Hepatocyte (in vitro differentiated cells): ENCODE measurements at regions not wholly inside any gene's neighbourhood (a gene's known extent, or its start where the extent isn't known, plus 50 kb on each side); places are given as distances from the start of the nearest gene placed in this dataset.

Experiments used
- DNase-seq: peaks from one replicate; pipeline ENCODE4 v3.0.0-alpha.2; 2016; ENCODE audit warnings: low spot score
- H2AFZ ChIP-seq: fragments of 200-600 bp; sonication (generic); 2 replicates; pipeline ENCODE4 v1.6.0; 2016; ENCODE audit warnings: antibody characterized with exemption, mild to moderate bottlenecking
- H3K27ac ChIP-seq: fragments of 200-600 bp; sonication (generic); 2 replicates; pipeline ENCODE4 v1.5.1; 2016; ENCODE audit warnings: mild to moderate bottlenecking
- H3K27me3 ChIP-seq: fragments of 200-600 bp; sonication (generic); 2 replicates; pipeline ENCODE4 v1.6.1; 2016
- H3K36me3 ChIP-seq: fragments of 200-600 bp; sonication (generic); replicated peaks from 2 replicates; pipeline ENCODE4 v1.5.1; 2016; ENCODE audit warnings: low read depth; ENCODE audit not compliant: insufficient read depth
- H3K4me1 ChIP-seq: fragments of 200-600 bp; sonication (generic); 2 replicates; pipeline ENCODE4 v1.5.1; 2016; ENCODE audit warnings: mild to moderate bottlenecking, moderate library complexity; ENCODE audit not compliant: insufficient read depth
- H3K4me2 ChIP-seq: fragments of 200-600 bp; sonication (generic); 2 replicates; pipeline ENCODE4 v1.6.0; 2016
- H3K4me3 ChIP-seq: fragments of 200-600 bp; sonication (generic); 2 replicates; pipeline ENCODE4 v1.5.1; 2016; ENCODE audit warnings: mild to moderate bottlenecking
- H3K79me2 ChIP-seq: fragments of 200-600 bp; sonication (generic); 2 replicates; pipeline ENCODE4 v1.6.0; 2017; ENCODE audit warnings: mild to moderate bottlenecking
- H3K9me2 ChIP-seq: fragments of 200-600 bp; sonication (generic); replicated peaks from 2 replicates; pipeline ENCODE4 v1.6.0; 2017; ENCODE audit warnings: mild to moderate bottlenecking; ENCODE audit not compliant: insufficient read depth
- H3K9me3 ChIP-seq: fragments of 200-600 bp; sonication (generic); 2 replicates; pipeline ENCODE4 v1.5.1; 2016; ENCODE audit warnings: low read depth, mild to moderate bottlenecking
- H4K20me1 ChIP-seq: fragments of 200-600 bp; sonication (generic); 2 replicates; pipeline ENCODE4 v1.6.0; 2016; ENCODE audit warnings: mild to moderate bottlenecking; ENCODE audit not compliant: insufficient read depth, poor library complexity, severe bottlenecking
- CTCF ChIP-seq: fragments of 200-600 bp; sonication (generic); IDR thresholded peaks from 2 replicates; pipeline ENCODE4 v1.5.1; 2016; ENCODE audit warnings: antibody characterized with exemption, mild to moderate bottlenecking; ENCODE audit not compliant: poor library complexity
- EZH2 ChIP-seq: fragments of 200-600 bp; sonication (generic); IDR thresholded peaks from 2 replicates; pipeline ENCODE4 v1.6.1; 2016; ENCODE audit warnings: antibody characterized with exemption, mild to moderate bottlenecking, borderline replicate concordance
- EZH2phosphoT487 ChIP-seq: fragments of 200-600 bp; sonication (generic); IDR thresholded peaks from one replicate; pipeline ENCODE4 v1.6.1; 2018; ENCODE audit warnings: antibody characterized with exemption, mild to moderate bottlenecking, low read depth, moderate library complexity; ENCODE audit not compliant: unreplicated experiment, severe bottlenecking
- WGBS: methylation state at CpG from one replicate; pipeline ENCODE4 v1.1.6; 2016; ENCODE audit warnings: low lambda C conversion rate; ENCODE audit errors: missing lambda C conversion rate; 5-methylcytosine and 5-hydroxymethylcytosine counted together

GRCh38 chr6:103114582-103114981, 1721.1 kb downstream of the GRIK2 start:
- H3K9me2 ChIP-seq = no peaks in the 10 kb centered on the region
- H3K4me1 ChIP-seq = no peaks in the 10 kb centered on the region
- TF ChIP-seq EZH2phosphoT487 = no peak
- no peak for TF ChIP-seq CTCF
- no peak for TF ChIP-seq EZH2
- H3K9me3 ChIP-seq = no peaks in the 10 kb centered on the region
- H3K79me2 ChIP-seq = no peaks in the 10 kb centered on the region
- no peaks in the 10 kb centered on the region for H3K36me3 ChIP-seq
- H3K4me3 ChIP-seq = no peak overlapping the region
- H3K4me2 ChIP-seq = no peak overlapping the region
- no peaks in the 10 kb centered on the region for H4K20me1 ChIP-seq
- WGBS = 58% methylated on average over 1 of the region's 1 CpG
- no peak overlapping the region for H3K27ac ChIP-seq
- H2AFZ ChIP-seq = no peak overlapping the region
- no peak for DNase-seq
- H3K27me3 ChIP-seq = no peaks in the 10 kb centered on the region

- Histone ChIP-seq H3K27me3 (no peaks in the 10 kb centered on the region), H2AFZ (no peak overlapping the region), H3K4me1 (no peaks in the 10 kb centered on the region), H3K4me2 (no peak overlapping the region), H3K4me3 (no peak overlapping the region), H3K36me3 (no peaks in the 10 kb centered on the region), H3K9me2 (no peaks in the 10 kb centered on the region), H4K20me1 (no peaks in the 10 kb centered on the region), H3K9me3 (no peaks in the 10 kb centered on the region), H3K27ac (no peak overlapping the region), H3K79me2 (no peaks in the 10 kb centered on the region)
- WGBS = 100% methylated on average over 1 of the region's 1 CpG
- no peak for DNase-seq
- TF ChIP-seq EZH2 = no peak
- no peak for TF ChIP-seq CTCF
- no peak for TF ChIP-seq EZH2phosphoT487
Observed at GRCh38 chr6:103113416-103113815, 1719.9 kb downstream of the GRIK2 start.

GRCh38 chr6:103107985-103108384, 1714.5 kb downstream of the GRIK2 start:
- H3K4me1 ChIP-seq = no peaks in the 10 kb centered on the region
- no peak overlapping the region for H3K4me3 ChIP-seq
- H3K36me3 ChIP-seq = no peaks in the 10 kb centered on the region
- H4K20me1 ChIP-seq = no peaks in the 10 kb centered on the region
- H3K9me2 ChIP-seq = no peaks in the 10 kb centered on the region
- no peaks in the 10 kb centered on the region for H3K27me3 ChIP-seq
- no peak overlapping the region for H3K4me2 ChIP-seq
- no peak overlapping the region for H3K27ac ChIP-seq
- TF ChIP-seq CTCF (no peak), EZH2phosphoT487 (no peak), EZH2 (no peak)
- DNase-seq = no peak
- H3K79me2 ChIP-seq = no peaks in the 10 kb centered on the region
- no peak overlapping the region for H2AFZ ChIP-seq
- H3K9me3 ChIP-seq = no peaks in the 10 kb centered on the region

- TF ChIP-seq EZH2phosphoT487 (no peak), CTCF (no peak), EZH2 (no peak)
- no peak overlapping the region for H2AFZ ChIP-seq
- H3K79me2 ChIP-seq = no peaks in the 10 kb centered on the region
- 74% methylated on average over 2 of the region's 2 CpGs for WGBS
- H3K9me2 ChIP-seq = no peaks in the 10 kb centered on the region
- no peaks in the 10 kb centered on the region for H3K27me3 ChIP-seq
- no peak overlapping the region for H3K27ac ChIP-seq
- no peak overlapping the region for H3K4me2 ChIP-seq
- DNase-seq = no peak
- H3K4me1 ChIP-seq = no peaks in the 10 kb centered on the region
- no peak overlapping the region for H3K4me3 ChIP-seq
- no peaks in the 10 kb centered on the region for H3K9me3 ChIP-seq
- H4K20me1 ChIP-seq = no peaks in the 10 kb centered on the region
- no peaks in the 10 kb centered on the region for H3K36me3 ChIP-seq
Observed at GRCh38 chr6:103105686-103106085, 1712.2 kb downstream of the GRIK2 start.
